IMR-90 (cell line): ENCODE measurements at regions not wholly inside any gene's neighbourhood (a gene's known extent, or its start where the extent isn't known, plus 50 kb on each side); places are given as distances from the start of the nearest gene placed in this dataset.

ENCODE experiments used
- ATAC-seq: fragments of 200-7000 bp; cut with Tn5 transposase; 2 replicates; pipeline ENCODE4 v1.9.1; 2020; ENCODE audit warnings: low read depth, mild to moderate bottlenecking, moderate library complexity
- BruUV-seq: library from RNA; stranded (reverse); fragments of 400-500 nt; replicated peaks from 2 replicates; lab custom pipeline; 2021; lab: Mats Ljungman, UMichigan
- CTCF ChIA-PET: fragments of 300-600 bp; formaldehyde crosslinking; extraction: SDS; loops from one replicate; lab custom pipeline; 2021; ENCODE audit warnings: antibody characterized with exemption; lab: Yijun Ruan, JAX
- POLR2A ChIA-PET: fragments of 300-600 bp; sonication (Branson Sonifier 250); formaldehyde crosslinking; loops from one replicate; lab custom pipeline; 2022; ENCODE audit warnings: antibody characterized with exemption; ENCODE audit not compliant: unreplicated experiment; lab: Charles Lee
- DNase-seq: peaks from one replicate; pipeline ENCODE4 v3.0.0; 2013
- H2AFZ ChIP-seq: replicated peaks from 2 replicates; pipeline ENCODE3; 2013; ENCODE audit warnings: low read length, mild to moderate bottlenecking; ENCODE audit not compliant: poor library complexity
- H2AK5ac ChIP-seq: 2 replicates; pipeline ENCODE4 v1.6.1; 2013; ENCODE audit warnings: low read depth, low read length, inconsistent platforms
- H2AK9ac ChIP-seq: replicated peaks from 2 replicates; pipeline ENCODE3; 2013; ENCODE audit warnings: mild to moderate bottlenecking, low read depth, low read length, moderate library complexity; ENCODE audit not compliant: poor library complexity
- H2BK120ac ChIP-seq: 2 replicates; pipeline ENCODE4 v1.6.1; 2013; ENCODE audit warnings: low read depth, low read length, inconsistent platforms
- H2BK15ac ChIP-seq: 3 replicates; pipeline ENCODE4 v1.6.1; 2013; ENCODE audit warnings: low read depth, low read length, inconsistent platforms
- H2BK20ac ChIP-seq: 2 replicates; pipeline ENCODE4 v1.6.1; 2013; ENCODE audit warnings: low read depth, mild to moderate bottlenecking, inconsistent platforms, low read length, moderate library complexity
- H2BK5ac ChIP-seq: 2 replicates; pipeline ENCODE4 v1.6.1; 2013; ENCODE audit warnings: mild to moderate bottlenecking, low read depth, low read length, inconsistent platforms; ENCODE audit not compliant: poor library complexity, severe bottlenecking
- H3K14ac ChIP-seq: replicated peaks from 2 replicates; pipeline ENCODE4 v1.6.1; 2013; ENCODE audit warnings: low read depth, low read length, inconsistent platforms
- H3K18ac ChIP-seq: 2 replicates; pipeline ENCODE4 v1.6.1; 2013; ENCODE audit warnings: low read depth, low read length, control low read depth
- H3K23ac ChIP-seq: 2 replicates; pipeline ENCODE4 v1.6.1; 2013; ENCODE audit warnings: low read depth, low read length, inconsistent platforms
- H3K27ac ChIP-seq: 2 replicates; pipeline ENCODE4 v1.5.1; 2013; ENCODE audit warnings: mild to moderate bottlenecking, control low read depth, low read length; ENCODE audit not compliant: insufficient read depth
- H3K27me3 ChIP-seq: 2 replicates; pipeline ENCODE4 v1.6.1; 2013; ENCODE audit warnings: low read length; ENCODE audit not compliant: control insufficient read depth, insufficient read depth
- H3K36me3 ChIP-seq: 2 replicates; pipeline ENCODE4 v1.6.1; 2013; ENCODE audit warnings: low read length, mixed read lengths; ENCODE audit not compliant: control insufficient read depth, insufficient read depth
- H3K4ac ChIP-seq: 2 replicates; pipeline ENCODE4 v1.6.1; 2013; ENCODE audit warnings: low read depth, low read length, inconsistent platforms
- H3K4me1 ChIP-seq: 2 replicates; pipeline ENCODE4 v1.6.1; 2013; ENCODE audit warnings: low read length, mixed read lengths; ENCODE audit not compliant: control insufficient read depth, insufficient read depth
- H3K4me2 ChIP-seq: 2 replicates; pipeline ENCODE4 v1.6.1; 2013; ENCODE audit warnings: low read depth, mild to moderate bottlenecking, control low read depth, low read length, moderate library complexity
- H3K4me3 ChIP-seq: 2 replicates; pipeline ENCODE4 v1.5.1; 2013; ENCODE audit warnings: low read depth, mild to moderate bottlenecking, control low read depth, low read length, moderate library complexity; ENCODE audit not compliant: insufficient read depth
- H3K56ac ChIP-seq: 2 replicates; pipeline ENCODE4 v1.6.1; 2013; ENCODE audit warnings: low read length, inconsistent platforms; ENCODE audit not compliant: insufficient read depth; ENCODE audit errors: extremely low read depth
- H3K79me1 ChIP-seq, 2 experiments: 2 replicates each; pipeline ENCODE4 v1.6.1; 2013; ENCODE audit warnings: low read length in 2 of 2, inconsistent platforms in 1 of 2, low read depth in 1 of 2
- H3K9ac ChIP-seq: 2 replicates; pipeline ENCODE4 v1.6.1; 2013; ENCODE audit warnings: low read depth, low read length, control low read depth
- H3K9me1 ChIP-seq: 2 replicates; pipeline ENCODE4 v1.6.1; 2013; ENCODE audit warnings: low read length, inconsistent platforms; ENCODE audit not compliant: insufficient read depth
- H3K9me3 ChIP-seq: 2 replicates; pipeline ENCODE4 v1.6.1; 2013; ENCODE audit warnings: low read length; ENCODE audit not compliant: control insufficient read depth, insufficient read depth
- H4K20me1 ChIP-seq: 2 replicates; pipeline ENCODE4 v1.6.1; 2013; ENCODE audit warnings: low read length, inconsistent platforms; ENCODE audit not compliant: insufficient read depth
- H4K5ac ChIP-seq: 2 replicates; pipeline ENCODE4 v1.6.1; 2013; ENCODE audit warnings: mild to moderate bottlenecking, low read depth, low read length, control low read depth
- H4K8ac ChIP-seq, 2 experiments: 2 replicates each; pipeline ENCODE4 v1.6.1; 2013; ENCODE audit warnings: low read depth in 2 of 2, low read length in 2 of 2, control low read depth in 1 of 2, inconsistent platforms in 1 of 2
- H4K91ac ChIP-seq: 2 replicates; pipeline ENCODE4 v1.6.1; 2013; ENCODE audit warnings: low read depth, low read length, inconsistent platforms; ENCODE audit not compliant: insufficient read depth
- BHLHE40 ChIP-seq: fragments of 150-350 bp; IDR thresholded peaks from 2 replicates; pipeline ENCODE4 v1.6.1; 2016; ENCODE audit warnings: mild to moderate bottlenecking, low read depth, low read length
- CEBPB ChIP-seq: IDR thresholded peaks from 2 replicates; pipeline ENCODE4 v1.6.1; 2012; ENCODE audit warnings: low read depth, low read length, improper control_type of control experiment
- CHD1 ChIP-seq: IDR thresholded peaks from 2 replicates; pipeline ENCODE4 v1.6.1; 2012; ENCODE audit warnings: low read depth, low read length, improper control_type of control experiment
- CTCF ChIP-seq: conservative IDR thresholded peaks from 2 replicates; pipeline ENCODE4 v1.5.1; 2012; ENCODE audit warnings: mild to moderate bottlenecking, low read depth, low read length, improper control_type of control experiment
- ELK1 ChIP-seq: fragments of 150-350 bp; IDR thresholded peaks from 2 replicates; pipeline ENCODE4 v1.6.1; 2016; ENCODE audit warnings: low read depth, mild to moderate bottlenecking, low read length, moderate library complexity, borderline replicate concordance
- FOS ChIP-seq: fragments of 150-350 bp; IDR thresholded peaks from 2 replicates; pipeline ENCODE4 v1.6.1; 2016; ENCODE audit warnings: low read depth, low read length
- MAFK ChIP-seq: IDR thresholded peaks from 2 replicates; pipeline ENCODE4 v1.6.1; 2012; ENCODE audit warnings: low read depth, low read length, improper control_type of control experiment
- MAZ ChIP-seq: IDR thresholded peaks from 2 replicates; pipeline ENCODE4 v1.6.1; 2012; ENCODE audit warnings: low read depth, mild to moderate bottlenecking, low read length, improper control_type of control experiment, moderate library complexity, borderline replicate concordance
- MXI1 ChIP-seq: IDR thresholded peaks from 2 replicates; pipeline ENCODE4 v1.6.1; 2012; ENCODE audit warnings: low read depth, mild to moderate bottlenecking, low read length, moderate library complexity, borderline replicate concordance
- NFE2L2 ChIP-seq: fragments of 150-350 bp; IDR thresholded peaks from 2 replicates; pipeline ENCODE4 v1.6.1; 2016; ENCODE audit warnings: low read depth, mild to moderate bottlenecking, low read length
- POLR2A ChIP-seq: IDR thresholded peaks from 2 replicates; pipeline ENCODE4 v1.6.1; 2012; ENCODE audit warnings: mild to moderate bottlenecking, low read depth, low read length
- RAD21 ChIP-seq: IDR thresholded peaks from 2 replicates; pipeline ENCODE4 v1.6.1; 2012; ENCODE audit warnings: low read length, improper control_type of control experiment
- RCOR1 ChIP-seq: IDR thresholded peaks from 2 replicates; pipeline ENCODE4 v1.6.1; 2012; ENCODE audit warnings: mild to moderate bottlenecking, low read length, improper control_type of control experiment; ENCODE audit not compliant: insufficient replicate concordance
- RFX5 ChIP-seq: IDR thresholded peaks from 2 replicates; pipeline ENCODE4 v1.8.0; 2012; ENCODE audit warnings: low read depth, mild to moderate bottlenecking, low read length, moderate library complexity
- SMC3 ChIP-seq: fragments of 150-350 bp; IDR thresholded peaks from 2 replicates; pipeline ENCODE4 v1.6.1; 2016; ENCODE audit warnings: low read depth, mild to moderate bottlenecking, antibody characterized with exemption, low read length, moderate library complexity
- USF2 ChIP-seq: fragments of 150-350 bp; IDR thresholded peaks from 2 replicates; pipeline ENCODE4 v1.6.1; 2017; ENCODE audit warnings: mild to moderate bottlenecking, antibody characterized with exemption, low read length, low read depth
- WGBS, 2 experiments: methylation state at CpG; one replicate each; pipeline versions ENCODE4 v1.1.5 to v1.1.7; 2013; ENCODE audit warnings: missing lambda C conversion rate in 2 of 2; ENCODE audit not compliant: insufficient read length in 1 of 2; ENCODE audit errors: extremely low coverage in 2 of 2; 5-methylcytosine and 5-hydroxymethylcytosine counted together
- dilution Hi-C: fragments of 300-500 bp; cut with HindIII; formaldehyde crosslinking; loops from one replicate; pipeline ENCODE4 v1.14.3; 2018; ENCODE audit warnings: low sequenced_read_pairs; ENCODE audit not compliant: unreplicated experiment
- in situ Hi-C: fragments of 300-500 bp; cut with MboI; formaldehyde crosslinking; loops from 3 replicates; pipeline ENCODE4 v1.14.3; 2019; ENCODE audit warnings: low sequenced_read_pairs, inconsistent platforms, mixed read lengths
- intact Hi-C: fragments of 100-400 bp; cut with micrococcal nuclease; formaldehyde crosslinking; loops from 2 replicates; pipeline ENCODE4 v1.10.0; 2022

GRCh38 chr14:58861586-58861985, 223.8 kb downstream of the DACT1 start:
- Histone ChIP-seq H2AFZ (no peak overlapping the region), H3K4me2 (no peak overlapping the region), H2BK20ac (no peak overlapping the region), H3K9me3 (peaks cover 4% of the 10 kb centered on the region; the same call in 1 of the 2 replicates), H2BK120ac (no peak overlapping the region), H3K79me1 (no peaks in the 10 kb centered on the region), H3K9ac (no peak overlapping the region), H2AK5ac (no peak overlapping the region), H4K20me1 (no peaks in the 10 kb centered on the region), H3K23ac (no peak overlapping the region), H3K9me1 (peaks cover 13% of the 10 kb centered on the region), H4K5ac (no peak overlapping the region), H3K18ac (no peak overlapping the region), H3K27ac (no peak overlapping the region), H3K27me3 (peaks cover 4% of the 10 kb centered on the region), H4K91ac (no peak overlapping the region), H4K8ac (no peak overlapping the region), H3K4me3 (no peak overlapping the region), H2BK15ac (no peak overlapping the region), H3K14ac (no peak overlapping the region), H2AK9ac (no peak overlapping the region), H3K56ac (no peak overlapping the region), H3K4ac (no peak overlapping the region), H3K36me3 (no peaks in the 10 kb centered on the region), H2BK5ac (no peak overlapping the region), H3K4me1 (peaks cover 12% of the 10 kb centered on the region)
- dilution Hi-C loops (no loop called here), in situ Hi-C loops (no loop called here), intact Hi-C loops (no loop called here)
- DNase-seq (no peak), ATAC-seq (no peak)
- POLR2A ChIA-PET, result no interaction called here
- WGBS, 2 experiments, result no CpG with 5 or more reads among the region's 2 CpGs
- TF ChIP-seq NFE2L2, result no peak
- TF ChIP-seq FOS, result no peak
- no peak for TF ChIP-seq RAD21
- TF ChIP-seq ELK1, result no peak
- no peak for TF ChIP-seq MAFK
- TF ChIP-seq RCOR1, result no peak
- TF ChIP-seq MAZ, result no peak
- no peak for TF ChIP-seq BHLHE40
- TF ChIP-seq MXI1, result no peak
- no peak for TF ChIP-seq RFX5
- TF ChIP-seq USF2, result no peak
- no peak for TF ChIP-seq SMC3
- TF ChIP-seq CTCF, result no peak
- no peak for TF ChIP-seq CEBPB
- TF ChIP-seq CHD1, result no peak
- no peak for TF ChIP-seq POLR2A
- CTCF ChIA-PET, result no interaction called here
- no TSS peak for BruUV-seq
